ENCODE measurements at regions not wholly inside any gene's neighbourhood (a gene's known extent, or its start where the extent isn't known, plus 50 kb on each side); places are given as distances from the start of the nearest gene placed in this dataset.

DNA sequence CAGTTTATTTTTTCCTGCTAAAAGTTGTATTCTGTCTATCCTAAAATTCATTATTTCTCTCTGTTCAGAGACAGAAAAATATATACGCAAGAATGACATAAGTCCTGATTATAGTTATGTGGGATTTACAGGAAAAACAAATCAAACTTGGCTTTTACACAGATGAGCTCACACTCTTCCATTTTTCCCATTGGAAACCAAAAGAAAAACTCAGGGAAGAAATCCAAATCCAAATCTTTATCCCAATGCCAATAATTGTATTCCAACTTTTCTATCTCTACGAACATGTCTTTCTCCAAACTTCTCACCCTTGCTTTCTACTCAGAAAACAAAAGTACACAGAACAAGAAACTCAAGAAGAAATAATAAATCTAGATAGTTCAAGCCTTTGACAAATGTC lies 249.1 kb upstream of the TMEFF2 start:
- no peak for TF ChIP-seq EZH2 (IDR thresholded peaks at IDR 0.05; ENCODE audit: borderline replicate concordance)
- TF ChIP-seq, protein P1, sequence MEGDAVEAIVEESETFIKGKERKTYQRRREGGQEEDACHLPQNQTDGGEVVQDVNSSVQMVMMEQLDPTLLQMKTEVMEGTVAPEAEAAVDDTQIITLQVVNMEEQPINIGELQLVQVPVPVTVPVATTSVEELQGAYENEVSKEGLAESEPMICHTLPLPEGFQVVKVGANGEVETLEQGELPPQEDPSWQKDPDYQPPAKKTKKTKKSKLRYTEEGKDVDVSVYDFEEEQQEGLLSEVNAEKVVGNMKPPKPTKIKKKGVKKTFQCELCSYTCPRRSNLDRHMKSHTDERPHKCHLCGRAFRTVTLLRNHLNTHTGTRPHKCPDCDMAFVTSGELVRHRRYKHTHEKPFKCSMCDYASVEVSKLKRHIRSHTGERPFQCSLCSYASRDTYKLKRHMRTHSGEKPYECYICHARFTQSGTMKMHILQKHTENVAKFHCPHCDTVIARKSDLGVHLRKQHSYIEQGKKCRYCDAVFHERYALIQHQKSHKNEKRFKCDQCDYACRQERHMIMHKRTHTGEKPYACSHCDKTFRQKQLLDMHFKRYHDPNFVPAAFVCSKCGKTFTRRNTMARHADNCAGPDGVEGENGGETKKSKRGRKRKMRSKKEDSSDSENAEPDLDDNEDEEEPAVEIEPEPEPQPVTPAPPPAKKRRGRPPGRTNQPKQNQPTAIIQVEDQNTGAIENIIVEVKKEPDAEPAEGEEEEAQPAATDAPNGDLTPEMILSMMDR (IDR thresholded peaks at IDR 0.05; ENCODE audit: poor library complexity): no peak

All from hepatocyte (in vitro differentiated cells).